Left lobe of liver (tissue), 2 donors: ENCODE measurements at regions not wholly inside any gene's neighbourhood (a gene's known extent, or its start where the extent isn't known, plus 50 kb on each side); places are given as distances from the start of the nearest gene placed in this dataset.

Experiments
- ATAC-seq: fragments of 200-7000 bp; cut with Tn5 transposase; one replicate; pipeline ENCODE4 v1.9.1; 2020; ENCODE audit warnings: mild to moderate bottlenecking, moderate library complexity
- DNase-seq: peaks from one replicate; pipeline ENCODE4 v3.0.0-alpha.2; 2020; ENCODE audit warnings: low spot score
- donor health status: DM: no; HTN: no; CAD: no; lungs with moderate emphysema.
- donor health status: DM: no; HTN: yes; CAD: no.

DNA sequence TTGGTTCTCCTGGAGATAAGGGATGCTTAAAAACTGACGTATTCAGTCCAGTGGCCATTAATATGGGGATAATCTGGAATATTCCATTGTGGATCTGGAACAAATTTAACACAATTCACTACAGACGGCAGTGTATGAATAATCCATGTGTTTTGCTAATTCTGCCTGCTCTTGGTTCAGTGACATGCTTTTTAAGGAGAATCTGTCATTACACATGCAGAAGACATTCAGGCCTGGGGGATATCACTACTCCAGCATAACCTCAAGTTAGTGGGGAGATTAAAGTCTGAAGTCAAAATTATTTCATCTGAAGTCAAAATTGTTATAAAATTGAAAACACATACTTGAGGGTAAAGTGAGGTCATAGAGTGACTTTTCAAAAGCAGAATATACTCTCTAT is 789.3 kb downstream of the USP25 start:
- ATAC-seq (no peak), DNase-seq (no peak)

DNA sequence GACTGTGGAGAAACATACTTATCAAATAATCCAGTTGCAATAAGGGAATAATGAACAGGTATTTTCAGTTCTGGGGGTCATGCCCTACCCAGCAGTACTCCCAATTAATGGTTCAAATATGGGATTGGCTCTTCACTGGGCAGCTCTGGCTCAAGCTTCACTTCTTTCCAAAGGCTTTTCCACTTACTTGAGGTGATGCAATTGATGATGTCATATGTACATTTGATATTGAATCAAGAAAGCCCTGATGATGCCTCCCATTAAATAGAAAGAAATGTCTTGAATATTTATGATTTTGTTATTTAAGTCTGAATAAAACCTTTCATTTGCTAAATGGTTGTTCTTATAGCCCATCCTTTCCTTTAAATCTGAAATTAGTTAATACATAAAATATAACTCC is 789.9 kb downstream of the USP25 start:
- DNase-seq = no peak
- no peak for ATAC-seq

DNA sequence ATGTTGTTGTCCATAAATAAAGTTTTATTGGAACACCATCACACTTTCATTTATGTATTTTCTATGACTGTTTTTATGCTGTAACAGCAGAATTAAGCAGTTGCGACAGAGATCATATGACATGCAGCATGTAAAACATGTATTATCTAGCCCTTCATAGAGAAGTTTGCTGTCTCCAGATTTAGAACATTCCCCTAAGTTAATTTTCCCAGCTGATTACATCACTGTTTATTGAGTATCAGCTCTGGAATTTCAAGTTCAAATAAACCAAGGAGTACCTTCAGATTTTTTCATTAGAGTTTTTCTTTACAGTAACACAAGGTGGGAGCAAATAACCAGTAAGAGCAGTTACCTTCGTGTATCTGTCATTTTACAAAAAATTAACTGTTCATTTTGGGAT is 792.8 kb downstream of the USP25 start:
- ATAC-seq (peak; percentile 54), DNase-seq (no peak)

DNA sequence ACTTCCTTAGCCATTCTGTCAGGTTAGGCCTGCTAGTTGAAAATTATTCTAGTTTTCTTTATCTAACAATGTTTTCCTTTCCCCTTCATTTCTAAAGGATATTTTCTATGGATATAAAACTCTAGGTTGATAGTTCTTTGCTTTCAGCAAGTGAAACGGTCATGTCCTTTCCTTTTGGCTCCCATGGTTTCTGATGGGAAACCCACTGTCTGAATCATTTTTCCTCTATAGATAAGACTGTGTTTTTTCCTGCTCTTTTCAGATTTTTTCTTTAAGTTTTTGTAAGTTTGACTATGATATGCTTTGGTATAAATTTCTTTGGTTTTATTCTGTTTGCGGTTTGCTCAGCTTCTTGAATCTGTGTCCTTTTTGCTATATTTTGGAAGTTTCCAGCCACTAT is 800.9 kb downstream of the USP25 start:
- ATAC-seq (no peak), DNase-seq (no peak)

DNA sequence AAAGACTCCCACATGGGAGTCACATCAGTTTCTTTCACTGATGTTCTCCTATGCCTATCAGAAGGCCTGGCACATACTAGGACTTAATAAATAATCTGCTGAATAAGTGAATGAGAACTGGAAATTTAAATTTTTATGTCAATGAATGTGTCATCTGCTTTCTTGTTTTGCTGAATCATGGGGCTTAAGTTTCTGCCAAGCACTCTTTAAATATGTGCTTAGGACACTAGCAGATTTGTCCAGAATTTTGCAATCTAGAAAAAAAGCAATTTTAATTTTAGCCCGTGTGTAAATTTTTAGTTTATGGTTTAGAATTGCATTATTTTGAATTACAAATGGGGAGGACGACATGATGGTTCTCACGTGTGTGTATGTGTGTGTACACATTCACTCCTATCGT is 803.1 kb downstream of the USP25 start:
- ATAC-seq = peak; percentile 22

DNA sequence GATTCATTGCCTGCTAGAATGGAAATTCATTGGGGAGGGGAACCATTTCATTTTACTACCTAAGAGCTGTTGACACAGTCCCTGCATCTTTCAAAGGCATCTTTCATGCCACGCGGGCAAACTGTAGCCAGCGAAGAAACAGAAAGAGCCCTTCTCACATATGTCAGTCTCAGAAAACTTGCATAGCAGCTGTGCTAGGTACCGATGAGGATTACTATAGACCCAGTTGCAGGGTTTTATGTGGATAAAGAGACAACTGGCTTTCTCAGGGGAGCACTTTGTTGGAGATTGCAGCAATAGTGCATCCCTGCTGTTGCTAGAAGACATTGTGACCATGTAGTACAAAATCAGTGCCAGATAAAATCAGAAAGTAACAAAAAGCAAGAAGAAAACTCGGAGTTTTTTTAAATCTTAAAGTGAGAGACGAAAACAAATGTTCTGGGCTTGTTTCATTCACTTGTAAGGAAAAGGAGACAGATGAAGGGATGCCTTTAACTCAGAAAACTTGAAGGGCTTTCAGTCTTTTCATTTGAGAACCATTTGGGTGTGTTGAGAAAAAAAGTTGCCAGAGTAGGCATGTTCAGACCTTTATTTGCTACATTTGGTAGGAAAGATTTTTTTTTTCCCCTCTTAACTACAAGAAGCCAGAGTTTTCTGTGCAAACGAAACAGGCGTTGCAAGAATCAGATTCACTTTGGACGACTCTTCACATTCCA is 804.1 kb downstream of the USP25 start:
- DNase-seq (no peak), ATAC-seq (no peak)

More for the DNA sequence above, 803.1 kb downstream of the USP25 start:
- no peak for DNase-seq

DNA sequence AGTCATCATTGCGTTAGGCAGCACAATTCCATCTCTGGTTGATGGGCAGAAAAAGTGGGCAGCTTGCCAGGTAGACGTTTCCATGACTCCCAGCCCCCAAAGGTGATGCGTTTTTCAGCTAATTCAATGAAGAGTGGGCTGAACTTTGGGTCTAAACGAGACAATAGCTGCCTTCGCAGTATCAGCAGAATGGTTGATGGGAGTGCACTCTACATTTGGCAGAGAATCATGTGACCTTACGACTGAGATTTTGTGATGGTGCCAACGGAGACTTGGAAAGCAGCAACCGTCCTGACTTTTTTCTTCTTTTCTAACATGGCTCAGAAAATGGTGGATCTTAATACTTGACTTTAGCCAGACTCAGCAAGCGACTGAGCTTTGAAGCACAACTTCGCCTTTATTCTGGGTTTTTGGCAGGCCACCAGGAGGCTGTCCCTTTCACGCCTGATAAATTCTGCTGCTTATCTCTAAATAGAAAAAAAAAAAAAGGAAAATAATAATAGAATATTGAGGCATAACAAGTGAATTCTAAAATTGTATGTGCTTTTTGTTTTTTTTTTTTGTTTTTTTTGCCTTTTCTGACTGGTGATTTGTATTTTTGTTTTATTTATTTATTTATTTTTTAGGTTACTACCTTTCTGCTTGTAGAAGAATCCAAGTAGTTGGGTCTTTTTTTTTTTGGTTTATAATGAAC is 804.8 kb downstream of the USP25 start:
- DNase-seq (peak; percentile 75), ATAC-seq (peak; percentile 67)

DNA sequence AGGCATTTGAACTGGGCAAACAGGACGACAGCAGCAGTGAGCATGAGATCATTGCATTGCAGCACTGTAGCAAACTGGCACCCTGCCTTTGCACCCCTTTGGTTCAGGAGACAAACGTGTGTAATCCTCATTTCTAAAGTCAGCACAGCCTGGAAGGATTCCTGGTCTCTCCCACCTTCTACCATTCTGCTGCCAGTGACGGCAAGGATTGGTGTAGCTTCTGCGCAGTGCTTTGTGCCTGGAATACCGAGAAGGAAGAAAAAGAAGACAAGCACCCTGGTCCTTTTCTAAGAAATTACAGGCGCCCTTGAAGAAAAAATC is 805.3 kb downstream of the USP25 start:
- DNase-seq = peak; percentile 92

DNA sequence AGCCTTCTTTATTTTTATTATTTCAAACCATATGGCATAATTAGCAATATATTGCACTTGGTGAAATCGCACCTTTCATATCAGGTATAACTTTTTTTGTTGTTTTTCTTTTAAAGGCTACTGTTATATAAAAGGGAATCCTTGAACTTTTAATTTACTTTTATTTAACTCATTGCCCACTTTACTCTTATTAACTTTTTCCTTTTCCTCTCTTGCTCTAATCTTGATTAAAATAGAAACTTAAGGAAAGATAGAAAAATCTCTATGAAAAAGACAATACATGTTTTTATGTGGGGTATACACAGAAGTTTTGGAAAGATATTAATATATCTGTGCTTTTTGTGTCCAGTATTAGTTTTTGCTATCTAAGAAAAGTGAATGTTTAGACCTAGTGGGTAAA is 805.8 kb downstream of the USP25 start:
- DNase-seq (no peak), ATAC-seq (no peak)

More for the DNA sequence above, 805.3 kb downstream of the USP25 start:
- ATAC-seq = peak; percentile 79

DNA sequence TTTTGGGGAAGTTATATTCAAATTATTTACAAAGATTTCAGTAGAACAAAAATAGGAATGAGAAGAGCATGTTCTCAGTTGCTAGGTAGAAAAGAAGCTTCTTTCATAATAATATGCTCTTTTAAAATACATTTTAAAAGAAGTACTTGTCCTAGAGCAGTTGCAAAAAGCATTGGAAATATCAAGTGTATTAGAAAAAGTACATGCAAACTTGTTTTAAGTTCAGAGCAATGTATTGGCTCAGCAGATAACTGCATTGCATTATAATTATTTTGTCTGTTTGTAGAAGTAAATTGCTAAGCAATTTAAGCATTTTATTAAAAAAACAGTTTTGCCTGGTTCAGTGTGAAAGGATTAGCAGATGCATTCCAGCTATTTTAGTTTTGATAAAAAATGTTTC is 806.4 kb downstream of the USP25 start:
- no peak for DNase-seq
- ATAC-seq = no peak

DNA sequence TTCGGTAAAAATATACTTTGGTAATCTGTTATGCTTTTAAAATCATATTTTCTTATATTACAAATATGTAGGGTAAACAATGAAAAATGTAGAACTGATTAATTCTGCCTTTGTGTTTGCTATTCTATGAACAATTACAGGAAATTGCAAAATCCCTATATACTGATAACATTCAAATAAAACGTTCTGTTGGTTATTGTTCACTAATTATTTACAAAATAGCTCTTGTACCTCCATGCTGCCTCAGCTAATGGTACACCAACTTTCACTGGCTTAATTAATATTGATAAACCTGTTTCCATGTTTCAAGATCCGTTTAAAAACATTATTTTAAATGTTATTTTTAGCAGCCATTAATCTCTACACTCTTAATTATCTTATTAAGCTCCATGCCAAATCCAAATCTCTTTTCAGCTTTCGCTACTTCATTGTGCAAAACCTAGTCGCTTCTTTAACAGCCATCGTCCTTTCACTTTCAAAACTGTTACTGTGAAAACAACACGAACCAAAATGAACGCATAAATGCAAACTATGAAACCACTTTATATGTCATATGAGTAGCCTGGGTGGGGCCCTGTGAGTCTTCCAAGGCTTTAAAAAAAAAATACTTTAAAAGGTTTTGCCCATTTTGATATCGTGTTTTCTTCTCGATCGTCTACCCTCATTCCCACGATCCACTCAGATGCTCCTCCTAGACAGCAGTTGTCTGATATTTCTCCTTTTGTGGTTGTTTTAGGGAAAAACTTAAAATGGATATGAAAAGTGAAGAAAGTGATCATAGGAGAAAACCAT is 807.1 kb downstream of the USP25 start:
- DNase-seq (no peak), ATAC-seq (peak; percentile 32)

DNA sequence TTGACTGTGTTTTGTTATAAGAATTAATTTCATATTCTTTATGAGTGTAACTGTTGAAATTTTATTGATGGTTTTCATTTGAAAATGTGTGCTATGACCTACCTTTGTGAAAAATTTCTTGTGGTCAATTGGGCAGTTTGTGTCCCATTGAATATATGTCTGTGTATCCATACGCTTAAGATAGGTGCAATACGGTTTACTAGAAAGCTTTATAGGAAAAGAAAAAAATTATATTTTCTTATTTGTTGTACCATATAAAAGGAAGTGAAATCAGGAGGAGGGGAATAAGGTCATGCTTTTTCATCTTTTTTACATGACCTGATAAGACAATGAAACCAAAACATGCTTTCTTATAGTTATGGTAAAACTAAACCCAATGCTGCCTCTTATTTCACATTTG is 807.7 kb downstream of the USP25 start:
- DNase-seq = no peak

DNA sequence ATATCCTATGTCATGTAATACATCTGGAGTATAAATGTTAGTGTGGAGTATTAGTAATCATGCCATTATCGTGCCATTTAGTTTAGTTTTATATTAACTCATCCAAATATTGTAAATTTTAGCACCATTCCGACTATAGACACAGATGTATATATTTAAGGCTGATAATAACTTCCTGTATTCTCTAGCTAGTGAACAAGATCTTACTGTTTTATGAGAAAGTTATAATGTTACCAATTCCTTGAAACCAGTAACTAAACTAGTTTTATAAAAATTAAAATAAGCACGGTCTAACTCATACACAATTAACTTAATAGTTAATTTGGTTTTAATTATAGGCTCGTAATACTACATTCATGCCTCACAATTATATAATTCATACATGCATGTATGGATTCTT is 808.6 kb downstream of the USP25 start:
- no peak for ATAC-seq
- no peak for DNase-seq

More for the DNA sequence above, 807.7 kb downstream of the USP25 start:
- no peak for ATAC-seq

DNA sequence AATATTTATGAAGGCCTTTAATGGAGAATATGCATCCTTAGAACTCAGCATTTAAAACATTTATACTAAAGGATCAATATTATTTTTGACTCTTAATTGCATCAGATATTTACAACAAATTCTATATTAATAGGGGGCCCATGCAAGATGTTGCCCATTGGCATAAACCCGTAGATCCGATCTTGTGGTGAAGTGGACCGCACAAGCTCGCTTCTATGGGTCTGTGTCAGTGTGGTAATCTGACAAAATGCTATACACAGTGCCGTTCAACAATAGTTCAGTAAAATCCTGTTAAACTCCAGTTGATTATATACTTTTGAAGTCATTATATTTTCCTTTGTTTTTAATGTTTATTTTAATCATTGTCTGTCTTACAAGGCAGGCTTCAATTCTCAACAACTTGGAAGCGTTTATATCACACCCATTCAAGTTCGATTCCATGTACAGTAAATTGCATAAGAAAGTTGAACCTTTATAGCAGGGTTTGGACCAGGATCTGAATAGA is 809.2 kb downstream of the USP25 start:
- DNase-seq (no peak), ATAC-seq (no peak)

DNA sequence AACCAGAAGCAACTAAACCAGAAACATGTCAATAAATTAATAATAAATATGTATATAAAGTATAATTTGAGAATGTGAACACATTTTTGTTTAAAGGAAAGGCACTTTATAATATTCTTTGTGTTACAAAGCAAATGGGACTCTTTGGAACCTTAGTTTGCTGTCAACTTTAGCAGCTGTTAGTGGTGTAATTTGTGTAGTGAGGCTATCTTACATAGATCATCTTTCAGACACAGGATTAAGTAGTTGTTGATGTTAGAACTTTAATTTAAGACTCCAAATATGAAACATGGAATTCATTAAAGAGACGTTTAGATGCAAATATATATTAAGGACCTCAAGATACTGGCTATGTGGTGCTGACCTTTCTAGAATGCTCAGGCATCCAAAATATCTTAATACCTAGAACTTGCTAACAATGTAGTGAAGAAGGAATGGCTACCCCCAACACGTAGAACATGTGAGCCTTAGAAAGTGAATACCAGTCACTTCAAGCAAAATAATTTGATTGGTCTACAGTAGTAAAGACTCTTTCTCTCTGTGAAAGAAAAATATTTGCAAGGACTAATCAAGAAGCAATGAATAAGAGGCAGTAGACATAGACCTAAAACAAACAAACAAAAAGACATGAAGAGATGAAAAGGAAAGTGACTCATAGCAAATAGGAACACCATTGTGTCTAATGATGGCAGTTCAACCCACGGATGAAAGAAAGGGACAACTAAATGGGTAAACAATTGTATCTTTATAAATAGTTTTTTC is 811.4 kb downstream of the USP25 start:
- ATAC-seq = no peak
- no peak for DNase-seq

DNA sequence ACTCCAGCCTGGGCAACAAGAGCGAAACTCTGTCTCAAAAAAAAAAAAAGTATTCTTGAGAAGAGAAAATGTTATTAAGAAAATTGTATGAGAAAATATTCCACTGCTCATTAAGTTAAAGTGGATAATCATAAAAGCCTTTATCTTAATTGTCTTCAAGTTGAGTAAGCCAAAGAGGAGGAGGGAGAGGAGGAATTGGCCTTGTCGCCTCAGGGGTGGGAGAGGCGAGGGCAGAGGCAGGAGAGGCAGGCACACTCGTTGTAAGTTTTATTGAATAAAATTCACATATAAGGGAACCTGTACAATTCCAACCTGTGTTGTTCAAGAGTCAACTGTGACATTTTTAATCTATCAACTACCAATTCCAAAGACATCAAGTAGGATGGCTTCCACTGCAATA is 820.3 kb downstream of the USP25 start:
- DNase-seq (no peak), ATAC-seq (no peak)

DNA sequence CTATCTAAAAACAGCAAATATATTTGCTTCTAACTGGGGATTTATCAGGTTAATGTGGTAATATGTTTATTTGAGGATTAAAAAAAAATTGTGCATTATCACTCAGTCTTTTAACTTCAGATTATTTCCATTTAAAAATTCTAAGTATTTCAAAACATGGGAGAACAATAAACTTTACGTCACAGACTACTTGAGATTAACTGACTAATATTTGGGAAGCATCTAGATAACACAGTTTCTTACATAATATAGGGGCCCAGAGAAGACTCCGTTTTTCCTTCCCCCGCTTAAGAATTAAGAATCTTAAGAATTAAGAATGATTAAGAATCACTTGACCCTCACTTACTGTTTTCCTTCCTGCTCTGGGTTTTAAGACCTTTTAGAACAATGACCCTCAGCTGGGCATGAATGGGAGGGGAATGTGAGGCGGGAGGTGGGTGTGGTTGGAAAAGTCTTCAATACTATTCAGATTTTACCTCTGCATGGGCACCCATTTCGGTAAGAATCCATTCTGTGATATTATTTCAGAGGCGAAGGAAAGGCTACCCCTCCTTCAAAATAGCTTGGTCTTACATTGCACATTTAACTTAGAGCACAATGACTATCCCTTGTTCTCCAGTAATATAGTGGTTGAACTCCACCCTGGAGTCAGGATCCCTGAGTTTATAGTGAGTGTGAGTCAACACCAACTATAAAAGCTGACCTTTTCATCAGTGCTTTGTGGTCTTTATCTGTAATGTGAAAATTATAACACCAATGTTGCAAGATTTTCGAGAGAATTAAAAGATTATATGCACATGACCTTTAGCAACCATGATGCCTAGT is 821.3 kb downstream of the USP25 start:
- no peak for DNase-seq
- no peak for ATAC-seq

DNA sequence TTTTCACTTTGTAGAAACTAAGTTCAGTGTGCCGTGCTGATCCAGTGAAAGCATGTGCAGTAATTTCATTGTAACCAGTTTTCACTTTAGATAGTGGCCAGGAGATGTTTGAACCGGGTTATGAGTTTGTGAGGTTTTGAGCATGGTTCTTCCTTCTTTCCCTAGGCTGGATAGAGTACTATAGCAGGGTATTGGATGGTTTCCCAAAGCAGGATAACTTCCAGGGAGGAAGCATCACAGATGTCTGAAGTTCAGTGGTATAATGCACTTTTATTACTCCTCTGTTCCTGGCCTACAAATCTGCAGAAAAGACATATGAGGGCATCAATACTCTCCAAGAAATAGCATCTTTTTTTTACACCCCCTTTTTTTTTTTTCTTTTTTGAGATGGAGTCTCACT is 823.1 kb downstream of the USP25 start:
- peak; percentile 48 for ATAC-seq
- DNase-seq = no peak

DNA sequence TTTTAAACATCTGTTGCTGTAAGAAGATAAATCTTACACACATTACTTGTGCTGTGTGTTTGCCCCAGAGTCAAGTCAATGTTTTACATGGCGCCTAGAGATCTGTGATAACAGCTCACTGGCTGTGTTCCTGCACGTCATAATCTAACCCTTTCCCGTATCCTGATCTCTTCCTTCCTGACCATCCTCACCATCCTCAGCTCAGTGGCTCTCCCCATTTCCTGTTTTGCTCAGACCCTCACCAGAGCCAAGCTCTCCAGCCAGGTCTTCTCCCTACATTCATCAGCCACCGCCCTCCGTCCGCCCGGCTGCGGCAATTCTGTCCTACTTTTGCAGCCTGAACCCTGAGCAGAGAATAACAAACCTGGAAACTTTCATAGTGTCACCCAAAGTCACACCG is 824.7 kb downstream of the USP25 start:
- peak; percentile 61 for ATAC-seq

DNA sequence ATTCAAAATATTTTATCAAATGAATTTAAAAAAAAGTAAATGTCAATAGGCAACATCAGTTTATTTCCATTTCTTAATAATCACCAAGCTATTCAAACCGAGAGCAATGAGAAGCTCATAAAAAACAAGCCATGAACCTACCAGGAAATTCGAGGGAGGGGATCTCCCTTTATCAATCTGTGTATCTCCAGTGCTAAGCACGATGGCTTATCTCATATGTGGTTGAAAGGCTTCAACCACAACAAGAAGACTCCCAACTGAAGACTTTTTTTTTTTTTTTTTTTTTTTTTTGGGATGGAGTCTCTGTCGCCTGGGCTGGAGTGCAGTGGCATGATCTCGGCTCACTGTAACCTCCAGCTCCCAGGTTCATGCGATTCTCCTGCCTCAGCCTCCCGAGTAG is 833.3 kb downstream of the USP25 start:
- ATAC-seq (no peak), DNase-seq (no peak)

More for the DNA sequence above, 824.7 kb downstream of the USP25 start:
- DNase-seq = no peak
